ENCODE measurements at regions not wholly inside any gene's neighbourhood (a gene's known extent, or its start where the extent isn't known, plus 50 kb on each side); places are given as distances from the start of the nearest gene placed in this dataset.

- TF ChIP-seq CTCF (IDR thresholded peaks at IDR 0.05) (no peak), EZH2 (IDR thresholded peaks at IDR 0.05; ENCODE audit: borderline replicate concordance, insufficient read depth, low read depth, low read length, poor library complexity, severe bottlenecking) (no peak)
Observed at GRCh38 chr4:78689700-78690323, 86.3 kb upstream of the BMP2K start.

Measured in B cell (primary cell).